Neural cell (in vitro differentiated cells): ENCODE measurements at regions not wholly inside any gene's neighbourhood (a gene's known extent, or its start where the extent isn't known, plus 50 kb on each side); places are given as distances from the start of the nearest gene placed in this dataset.

Source experiments
- H2AFZ ChIP-seq: fragments of 200-600, 300-800 bp; sonication (generic), shearing (Covaris generic); 2 replicates; pipeline ENCODE4 v1.6.0; 2014; ENCODE audit warnings: low read depth, mild to moderate bottlenecking, antibody characterized with exemption, low read length, moderate library complexity
- H3F3A ChIP-seq: fragments of 200-600 bp; shearing (Covaris generic); 2 replicates; pipeline ENCODE4 v1.6.1; 2016; ENCODE audit warnings: mild to moderate bottlenecking, moderate library complexity, mixed read lengths, antibody characterized with exemption, low read length; ENCODE audit not compliant: insufficient read depth, poor library complexity, severe bottlenecking
- H3K27ac ChIP-seq: fragments of 200-600, 300-800 bp; sonication (generic), shearing (Covaris generic); 2 replicates; pipeline ENCODE4 v1.5.1; 2014; ENCODE audit warnings: mild to moderate bottlenecking, low read length, moderate library complexity
- H3K27me3 ChIP-seq: fragments of 300-800, 200-600 bp; sonication (generic), shearing (Covaris generic); 2 replicates; pipeline ENCODE4 v1.6.0; 2014; ENCODE audit warnings: mild to moderate bottlenecking, low read depth, low read length, moderate library complexity; ENCODE audit not compliant: insufficient read depth
- H3K36me3 ChIP-seq: fragments of 300-800, 200-600 bp; sonication (generic), shearing (Covaris generic); 2 replicates; pipeline ENCODE4 v1.5.1; 2014; ENCODE audit warnings: mild to moderate bottlenecking, antibody characterized with exemption, low read length, moderate library complexity; ENCODE audit not compliant: insufficient read depth
- H3K4me2 ChIP-seq: fragments of 300-800, 200-600 bp; sonication (generic), shearing (Covaris generic); 2 replicates; pipeline ENCODE4 v1.6.0; 2014; ENCODE audit warnings: mild to moderate bottlenecking, low read length
- H3K4me3 ChIP-seq: fragments of 300-800, 200-600 bp; sonication (generic), shearing (Covaris generic); 2 replicates; pipeline ENCODE4 v1.5.1; 2014; ENCODE audit warnings: mild to moderate bottlenecking, low read length, moderate library complexity
- H3K79me2 ChIP-seq: fragments of 200-600 bp; shearing (Covaris generic); replicated peaks from 2 replicates; pipeline ENCODE4 v1.6.0; 2014; ENCODE audit warnings: mild to moderate bottlenecking, low read length, moderate library complexity; ENCODE audit not compliant: insufficient read depth
- H3K9ac ChIP-seq: fragments of 300-800, 200-600 bp; sonication (generic), shearing (Covaris generic); 2 replicates; pipeline ENCODE4 v1.6.1; 2016; ENCODE audit warnings: mild to moderate bottlenecking, low read length, mixed read lengths
- H3K9me2 ChIP-seq: fragments of 200-600 bp; shearing (Covaris generic); 2 replicates; pipeline ENCODE4 v1.6.1; 2016; ENCODE audit warnings: mild to moderate bottlenecking, low read length, mixed read lengths; ENCODE audit not compliant: insufficient read depth
- H3K9me3 ChIP-seq: fragments of 200-600, 300-800 bp; sonication (generic), shearing (Covaris generic); 2 replicates; pipeline ENCODE4 v1.6.1; 2016; ENCODE audit warnings: mild to moderate bottlenecking, mixed run types, low read length, moderate library complexity, mixed read lengths
- H4K20me1 ChIP-seq: fragments of 200-600 bp; shearing (Covaris generic); 2 replicates; pipeline ENCODE4 v1.6.1; 2016; ENCODE audit warnings: mild to moderate bottlenecking, mixed run types; ENCODE audit not compliant: insufficient read depth
- EP300 ChIP-seq: fragments of 450-650 bp; conservative IDR thresholded peaks from 2 replicates; pipeline ENCODE4 v1.6.1; 2014; ENCODE audit warnings: antibody characterized with exemption, mild to moderate bottlenecking, moderate library complexity; ENCODE audit not compliant: poor library complexity, severe bottlenecking
- EZH2 ChIP-seq: fragments of 200-600, 300-800 bp; shearing (Covaris generic), sonication (generic); IDR thresholded peaks from 2 replicates; pipeline ENCODE4 v1.6.1; 2014; ENCODE audit warnings: antibody characterized with exemption, low read length, borderline replicate concordance, mild to moderate bottlenecking; ENCODE audit not compliant: insufficient read depth, poor library complexity, severe bottlenecking
- MXI1 ChIP-seq: fragments of 450-650 bp; conservative IDR thresholded peaks from 2 replicates; pipeline ENCODE4 v1.6.1; 2014; ENCODE audit warnings: antibody characterized with exemption, mild to moderate bottlenecking; ENCODE audit not compliant: poor library complexity, severe bottlenecking
- POLR2AphosphoS5 ChIP-seq: IDR thresholded peaks from 2 replicates; pipeline ENCODE4 v1.6.1; 2012
- RAD21 ChIP-seq: fragments of 450-650 bp; conservative IDR thresholded peaks from 2 replicates; pipeline ENCODE4 v1.6.1; 2014; ENCODE audit warnings: antibody characterized with exemption, mild to moderate bottlenecking, moderate library complexity
- SMC3 ChIP-seq: fragments of 450-650 bp; conservative IDR thresholded peaks from 2 replicates; pipeline ENCODE4 v1.6.1; 2014; ENCODE audit warnings: antibody characterized with exemption, mild to moderate bottlenecking, moderate library complexity; ENCODE audit not compliant: poor library complexity
- TAF1 ChIP-seq: IDR thresholded peaks from 2 replicates; pipeline ENCODE4 v1.6.1; 2012; ENCODE audit warnings: low read depth
- TF ChIP-seq, protein P1 (sequence below): fragments of 450-650 bp; IDR thresholded peaks from 2 replicates; pipeline ENCODE4 v1.5.1; 2014; ENCODE audit warnings: antibody characterized with exemption, mild to moderate bottlenecking, moderate library complexity; ENCODE audit not compliant: poor library complexity, severe bottlenecking
- TF ChIP-seq, protein P2 (sequence below): IDR thresholded peaks from 2 replicates; pipeline ENCODE4 v1.6.1; 2012; ENCODE audit warnings: borderline replicate concordance

DNA sequence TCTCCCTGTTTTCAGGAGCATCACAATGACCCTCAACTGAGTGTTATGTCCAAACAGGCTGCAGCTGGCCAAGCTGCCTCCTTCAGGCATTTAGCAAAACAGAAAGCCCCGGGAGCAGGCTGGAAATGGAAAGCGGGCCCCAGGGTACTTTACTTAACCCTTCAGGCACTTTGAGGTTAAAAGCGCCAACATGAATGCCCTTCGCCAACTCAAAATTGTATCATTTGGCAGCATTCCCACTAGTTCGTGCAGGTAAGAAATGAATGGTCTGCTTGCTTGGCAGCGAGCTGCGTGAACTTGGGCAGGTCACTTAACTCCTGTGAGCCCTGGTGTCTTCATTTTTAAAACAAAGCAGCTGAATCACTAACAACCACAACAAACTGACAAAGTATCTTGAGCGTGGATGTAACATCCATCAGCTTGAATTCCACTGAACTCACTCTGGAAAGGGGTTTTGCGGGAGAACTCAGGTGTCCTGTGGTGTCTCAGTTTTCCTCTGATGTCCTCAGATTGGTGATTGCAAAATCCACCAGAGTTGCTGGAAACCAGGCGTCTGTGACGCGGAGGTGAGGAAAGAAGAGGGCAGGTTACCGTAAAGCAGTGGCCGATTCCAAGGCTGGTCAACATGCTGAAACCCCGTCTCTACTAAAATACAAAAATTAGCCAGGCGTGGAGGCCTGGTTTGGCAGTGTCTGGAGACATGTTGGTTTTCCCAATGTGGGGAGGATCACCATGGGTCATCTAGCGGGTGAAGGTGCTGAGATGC is 118.8 kb upstream of the ZNF217 start:
- no peak overlapping the region for H3K9ac ChIP-seq
- H3K27ac ChIP-seq, result no peak overlapping the region
- no peaks in the 10 kb centered on the region for H3K27me3 ChIP-seq
- TF ChIP-seq MXI1, result no peak
- TF ChIP-seq, protein P1, sequence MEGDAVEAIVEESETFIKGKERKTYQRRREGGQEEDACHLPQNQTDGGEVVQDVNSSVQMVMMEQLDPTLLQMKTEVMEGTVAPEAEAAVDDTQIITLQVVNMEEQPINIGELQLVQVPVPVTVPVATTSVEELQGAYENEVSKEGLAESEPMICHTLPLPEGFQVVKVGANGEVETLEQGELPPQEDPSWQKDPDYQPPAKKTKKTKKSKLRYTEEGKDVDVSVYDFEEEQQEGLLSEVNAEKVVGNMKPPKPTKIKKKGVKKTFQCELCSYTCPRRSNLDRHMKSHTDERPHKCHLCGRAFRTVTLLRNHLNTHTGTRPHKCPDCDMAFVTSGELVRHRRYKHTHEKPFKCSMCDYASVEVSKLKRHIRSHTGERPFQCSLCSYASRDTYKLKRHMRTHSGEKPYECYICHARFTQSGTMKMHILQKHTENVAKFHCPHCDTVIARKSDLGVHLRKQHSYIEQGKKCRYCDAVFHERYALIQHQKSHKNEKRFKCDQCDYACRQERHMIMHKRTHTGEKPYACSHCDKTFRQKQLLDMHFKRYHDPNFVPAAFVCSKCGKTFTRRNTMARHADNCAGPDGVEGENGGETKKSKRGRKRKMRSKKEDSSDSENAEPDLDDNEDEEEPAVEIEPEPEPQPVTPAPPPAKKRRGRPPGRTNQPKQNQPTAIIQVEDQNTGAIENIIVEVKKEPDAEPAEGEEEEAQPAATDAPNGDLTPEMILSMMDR, result no peak
- TF ChIP-seq EZH2, result no peak
- TF ChIP-seq SMC3, result no peak
- TF ChIP-seq RAD21, result no peak
- no peaks in the 10 kb centered on the region for H3K9me2 ChIP-seq
- no peaks in the 10 kb centered on the region for H3K9me3 ChIP-seq
- H3K4me2 ChIP-seq, result no peak overlapping the region
- no peaks in the 10 kb centered on the region for H3K36me3 ChIP-seq
- no peaks in the 10 kb centered on the region for H3F3A ChIP-seq
- H2AFZ ChIP-seq, result no peak overlapping the region
- H4K20me1 ChIP-seq, result no peaks in the 10 kb centered on the region
- H3K4me3 ChIP-seq, result no peak overlapping the region
- no peaks in the 10 kb centered on the region for H3K79me2 ChIP-seq

DNA sequence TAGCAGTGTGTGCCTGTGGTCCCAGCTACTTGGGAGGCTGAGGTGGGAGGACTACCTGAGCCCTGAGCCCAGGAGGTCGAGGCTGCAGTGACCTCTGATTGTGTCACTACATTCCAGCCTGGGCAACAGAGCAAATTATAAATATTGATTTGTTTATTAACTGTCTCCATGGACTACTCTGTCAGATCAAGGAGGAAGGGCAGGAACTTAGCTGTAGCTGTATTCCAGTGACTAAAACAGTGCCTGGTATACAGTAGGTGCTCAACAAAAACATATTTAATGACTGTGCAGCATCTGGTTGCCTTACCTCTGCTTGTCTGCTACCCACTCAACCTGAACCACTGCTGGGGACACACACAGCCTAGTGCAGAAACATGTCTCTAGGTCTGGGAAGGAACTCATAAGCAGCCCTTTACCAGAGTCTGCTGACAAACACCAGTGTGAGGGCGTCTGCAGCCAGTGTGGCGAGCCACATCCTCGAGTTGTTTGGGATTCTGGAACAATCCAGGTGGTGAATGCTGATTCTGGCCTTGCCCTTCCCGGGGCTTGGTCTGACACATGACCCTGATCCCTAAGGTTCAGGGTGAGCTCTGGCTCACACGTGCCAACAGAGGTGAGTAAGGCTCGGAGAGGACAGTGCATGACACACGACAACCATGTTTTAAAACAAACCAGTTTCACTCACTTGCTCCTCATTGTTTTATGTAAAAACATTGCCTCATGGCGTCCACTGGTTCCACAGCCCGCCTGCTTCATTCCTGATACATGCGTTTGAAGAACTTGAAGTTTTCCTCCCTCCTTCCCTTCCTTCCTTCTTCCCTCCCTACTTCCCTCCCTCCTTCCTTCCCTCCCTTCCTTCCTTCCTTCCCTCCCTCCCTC is 117.9 kb upstream of the ZNF217 start:
- Histone ChIP-seq H3K36me3 (no peaks in the 10 kb centered on the region), H3K79me2 (no peaks in the 10 kb centered on the region), H3F3A (no peaks in the 10 kb centered on the region), H2AFZ (no peak overlapping the region), H3K27ac (no peak overlapping the region), H3K4me3 (no peak overlapping the region), H3K9me3 (no peaks in the 10 kb centered on the region), H4K20me1 (no peaks in the 10 kb centered on the region), H3K9me2 (no peaks in the 10 kb centered on the region), H3K27me3 (no peaks in the 10 kb centered on the region), H3K9ac (no peak overlapping the region), H3K4me2 (no peak overlapping the region)
- TF ChIP-seq, protein P1, result no peak
- no peak for TF ChIP-seq RAD21
- no peak for TF ChIP-seq EP300
- TF ChIP-seq, protein P2, sequence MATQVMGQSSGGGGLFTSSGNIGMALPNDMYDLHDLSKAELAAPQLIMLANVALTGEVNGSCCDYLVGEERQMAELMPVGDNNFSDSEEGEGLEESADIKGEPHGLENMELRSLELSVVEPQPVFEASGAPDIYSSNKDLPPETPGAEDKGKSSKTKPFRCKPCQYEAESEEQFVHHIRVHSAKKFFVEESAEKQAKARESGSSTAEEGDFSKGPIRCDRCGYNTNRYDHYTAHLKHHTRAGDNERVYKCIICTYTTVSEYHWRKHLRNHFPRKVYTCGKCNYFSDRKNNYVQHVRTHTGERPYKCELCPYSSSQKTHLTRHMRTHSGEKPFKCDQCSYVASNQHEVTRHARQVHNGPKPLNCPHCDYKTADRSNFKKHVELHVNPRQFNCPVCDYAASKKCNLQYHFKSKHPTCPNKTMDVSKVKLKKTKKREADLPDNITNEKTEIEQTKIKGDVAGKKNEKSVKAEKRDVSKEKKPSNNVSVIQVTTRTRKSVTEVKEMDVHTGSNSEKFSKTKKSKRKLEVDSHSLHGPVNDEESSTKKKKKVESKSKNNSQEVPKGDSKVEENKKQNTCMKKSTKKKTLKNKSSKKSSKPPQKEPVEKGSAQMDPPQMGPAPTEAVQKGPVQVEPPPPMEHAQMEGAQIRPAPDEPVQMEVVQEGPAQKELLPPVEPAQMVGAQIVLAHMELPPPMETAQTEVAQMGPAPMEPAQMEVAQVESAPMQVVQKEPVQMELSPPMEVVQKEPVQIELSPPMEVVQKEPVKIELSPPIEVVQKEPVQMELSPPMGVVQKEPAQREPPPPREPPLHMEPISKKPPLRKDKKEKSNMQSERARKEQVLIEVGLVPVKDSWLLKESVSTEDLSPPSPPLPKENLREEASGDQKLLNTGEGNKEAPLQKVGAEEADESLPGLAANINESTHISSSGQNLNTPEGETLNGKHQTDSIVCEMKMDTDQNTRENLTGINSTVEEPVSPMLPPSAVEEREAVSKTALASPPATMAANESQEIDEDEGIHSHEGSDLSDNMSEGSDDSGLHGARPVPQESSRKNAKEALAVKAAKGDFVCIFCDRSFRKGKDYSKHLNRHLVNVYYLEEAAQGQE, result no peak
- no peak for TF ChIP-seq TAF1
- no peak for TF ChIP-seq MXI1
- TF ChIP-seq EZH2, result no peak
- no peak for TF ChIP-seq SMC3
- TF ChIP-seq POLR2AphosphoS5, result no peak
